ENCODE measurements at regions not wholly inside any gene's neighbourhood (a gene's known extent, or its start where the extent isn't known, plus 50 kb on each side); places are given as distances from the start of the nearest gene placed in this dataset.
"Not testable (repeated sequence)": the region's sequence is repeated elsewhere in the genome, so short reads cannot be mapped to it uniquely, and the experiment has no call there.

DNA sequence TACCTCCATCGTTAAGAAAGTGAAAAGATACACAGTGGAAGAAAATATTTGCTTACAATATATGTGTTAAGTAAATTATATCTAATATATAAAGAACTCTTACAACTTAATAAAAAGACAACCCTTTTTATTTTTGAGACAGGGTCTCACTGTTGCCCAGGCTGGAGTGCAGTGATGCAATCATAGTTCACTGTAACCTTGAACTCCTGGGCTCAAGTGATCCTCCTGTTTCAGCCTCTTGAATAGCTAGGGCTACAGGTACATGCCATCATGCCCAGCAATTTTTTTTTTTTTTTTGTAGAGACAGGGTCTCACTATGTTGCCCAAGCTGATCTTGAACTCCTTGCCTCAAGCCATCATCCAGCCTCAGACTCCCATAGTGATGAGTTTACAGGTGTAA is 50.8 kb upstream of the KIF13A start:
- TF ChIP-seq, protein P1, sequence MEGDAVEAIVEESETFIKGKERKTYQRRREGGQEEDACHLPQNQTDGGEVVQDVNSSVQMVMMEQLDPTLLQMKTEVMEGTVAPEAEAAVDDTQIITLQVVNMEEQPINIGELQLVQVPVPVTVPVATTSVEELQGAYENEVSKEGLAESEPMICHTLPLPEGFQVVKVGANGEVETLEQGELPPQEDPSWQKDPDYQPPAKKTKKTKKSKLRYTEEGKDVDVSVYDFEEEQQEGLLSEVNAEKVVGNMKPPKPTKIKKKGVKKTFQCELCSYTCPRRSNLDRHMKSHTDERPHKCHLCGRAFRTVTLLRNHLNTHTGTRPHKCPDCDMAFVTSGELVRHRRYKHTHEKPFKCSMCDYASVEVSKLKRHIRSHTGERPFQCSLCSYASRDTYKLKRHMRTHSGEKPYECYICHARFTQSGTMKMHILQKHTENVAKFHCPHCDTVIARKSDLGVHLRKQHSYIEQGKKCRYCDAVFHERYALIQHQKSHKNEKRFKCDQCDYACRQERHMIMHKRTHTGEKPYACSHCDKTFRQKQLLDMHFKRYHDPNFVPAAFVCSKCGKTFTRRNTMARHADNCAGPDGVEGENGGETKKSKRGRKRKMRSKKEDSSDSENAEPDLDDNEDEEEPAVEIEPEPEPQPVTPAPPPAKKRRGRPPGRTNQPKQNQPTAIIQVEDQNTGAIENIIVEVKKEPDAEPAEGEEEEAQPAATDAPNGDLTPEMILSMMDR (IDR thresholded peaks at IDR 0.05), result not testable (repeated sequence)
- TF ChIP-seq POLR2A (IDR thresholded peaks at IDR 0.05), result not testable (repeated sequence)
